ENCODE measurements at regions not wholly inside any gene's neighbourhood (a gene's known extent, or its start where the extent isn't known, plus 50 kb on each side); places are given as distances from the start of the nearest gene placed in this dataset.
"Not testable (repeated sequence)": the region's sequence is repeated elsewhere in the genome, so short reads cannot be mapped to it uniquely, and the experiment has no call there.

- H3K27ac ChIP-seq (ENCODE audit: insufficient read depth in 1 of 2, low read depth in 1 of 2, low read length in 2 of 2, poor library complexity in 1 of 2, severe bottlenecking in 2 of 2); H3K4me3 ChIP-seq (ENCODE audit: control insufficient read depth in 1 of 7, extremely low read depth in 1 of 7, insufficient read depth in 4 of 7, low read depth in 2 of 7, low read length in 6 of 7); H3K27me3 ChIP-seq (replicated peaks in 2 of 5; ENCODE audit: control insufficient read depth in 4 of 5, insufficient read depth in 5 of 5, low read length in 4 of 5); H3K9me3 ChIP-seq (ENCODE audit: control extremely low read depth in 1 of 5, control insufficient read depth in 4 of 5, insufficient read depth in 2 of 5, low read depth in 1 of 5, low read length in 4 of 5); DNase-seq; H3K36me3 ChIP-seq (ENCODE audit: control insufficient read depth in 4 of 4, insufficient read depth in 4 of 4, low read length in 3 of 4); CTCF ChIA-PET; H3K4me1 ChIP-seq (ENCODE audit: control extremely low read depth in 1 of 4, control insufficient read depth in 4 of 4, insufficient read depth in 4 of 4, low read length in 3 of 4): not testable (repeated sequence)
- POLR2A ChIA-PET = interaction anchor here (1.1 kb wide), 1 partner anchor 9 kb away, joined by 3 read pairs; no protein-coding TSS in a partner anchor
- WGBS (ENCODE audit: insufficient coverage) = 95% methylated on average over 4 of the region's 5 CpGs
Observed at GRCh38 chr16:59944041-59944440, 1209.9 kb upstream of the GOT2 start.

- ChIA-PET CTCF (no interaction called here), POLR2A (no interaction called here)
- no peaks in the 10 kb centered on the region for H3K9me3 ChIP-seq (ENCODE audit: control extremely low read depth in 1 of 5, control insufficient read depth in 4 of 5, insufficient read depth in 2 of 5, low read depth in 1 of 5, low read length in 4 of 5)
- H3K4me1 ChIP-seq (ENCODE audit: control extremely low read depth in 1 of 4, control insufficient read depth in 4 of 4, insufficient read depth in 4 of 4, low read length in 3 of 4) = no peaks in the 10 kb centered on the region
- no peaks in the 10 kb centered on the region for H3K27me3 ChIP-seq (replicated peaks in 2 of 5; ENCODE audit: control insufficient read depth in 4 of 5, insufficient read depth in 5 of 5, low read length in 4 of 5)
- no peak for DNase-seq
- H3K27ac ChIP-seq (ENCODE audit: insufficient read depth in 1 of 2, low read depth in 1 of 2, low read length in 2 of 2, poor library complexity in 1 of 2, severe bottlenecking in 2 of 2) = no peak overlapping the region
- no peak overlapping the region for H3K4me3 ChIP-seq (ENCODE audit: control insufficient read depth in 1 of 7, extremely low read depth in 1 of 7, insufficient read depth in 4 of 7, low read depth in 2 of 7, low read length in 6 of 7)
- H3K36me3 ChIP-seq (ENCODE audit: control insufficient read depth in 4 of 4, insufficient read depth in 4 of 4, low read length in 3 of 4) = no peaks in the 10 kb centered on the region
- no CpG with 5 or more reads among the region's 4 CpGs for WGBS (ENCODE audit: insufficient coverage)
Observed at GRCh38 chr16:59941594-59941993, 1207.5 kb upstream of the GOT2 start.

GRCh38 chr16:59920054-59920453 is 1185.9 kb upstream of the GOT2 start:
- H3K27me3 ChIP-seq (replicated peaks in 2 of 5; ENCODE audit: control insufficient read depth in 4 of 5, insufficient read depth in 5 of 5, low read length in 4 of 5) = no peaks in the 10 kb centered on the region
- H3K27ac ChIP-seq (ENCODE audit: insufficient read depth in 1 of 2, low read depth in 1 of 2, low read length in 2 of 2, poor library complexity in 1 of 2, severe bottlenecking in 2 of 2) = no peak overlapping the region
- H3K9me3 ChIP-seq (ENCODE audit: control extremely low read depth in 1 of 5, control insufficient read depth in 4 of 5, insufficient read depth in 2 of 5, low read depth in 1 of 5, low read length in 4 of 5) = no peaks in the 10 kb centered on the region
- H3K4me3 ChIP-seq (ENCODE audit: control insufficient read depth in 1 of 7, extremely low read depth in 1 of 7, insufficient read depth in 4 of 7, low read depth in 2 of 7, low read length in 6 of 7) = no peak overlapping the region
- 94% methylated on average over 1 of the region's 2 CpGs for WGBS (ENCODE audit: insufficient coverage)
- no peak for DNase-seq
- ChIA-PET CTCF (no interaction called here), POLR2A (no interaction called here)
- H3K4me1 ChIP-seq (ENCODE audit: control extremely low read depth in 1 of 4, control insufficient read depth in 4 of 4, insufficient read depth in 4 of 4, low read length in 3 of 4) = no peaks in the 10 kb centered on the region
- H3K36me3 ChIP-seq (ENCODE audit: control insufficient read depth in 4 of 4, insufficient read depth in 4 of 4, low read length in 3 of 4) = no peaks in the 10 kb centered on the region

- ChIA-PET POLR2A (no interaction called here), CTCF (no interaction called here)
- H3K27me3 ChIP-seq (replicated peaks in 2 of 5; ENCODE audit: control insufficient read depth in 4 of 5, insufficient read depth in 5 of 5, low read length in 4 of 5) = no peaks in the 10 kb centered on the region
- no peak overlapping the region for H3K27ac ChIP-seq (ENCODE audit: insufficient read depth in 1 of 2, low read depth in 1 of 2, low read length in 2 of 2, poor library complexity in 1 of 2, severe bottlenecking in 2 of 2)
- no peaks in the 10 kb centered on the region for H3K36me3 ChIP-seq (ENCODE audit: control insufficient read depth in 4 of 4, insufficient read depth in 4 of 4, low read length in 3 of 4)
- H3K4me3 ChIP-seq (ENCODE audit: control insufficient read depth in 1 of 7, extremely low read depth in 1 of 7, insufficient read depth in 4 of 7, low read depth in 2 of 7, low read length in 6 of 7) = no peak overlapping the region
- no CpG with 5 or more reads among the region's 1 CpG for WGBS (ENCODE audit: insufficient coverage)
- DNase-seq = no peak
- H3K4me1 ChIP-seq (ENCODE audit: control extremely low read depth in 1 of 4, control insufficient read depth in 4 of 4, insufficient read depth in 4 of 4, low read length in 3 of 4) = no peaks in the 10 kb centered on the region
- H3K9me3 ChIP-seq (ENCODE audit: control extremely low read depth in 1 of 5, control insufficient read depth in 4 of 5, insufficient read depth in 2 of 5, low read depth in 1 of 5, low read length in 4 of 5) = no peaks in the 10 kb centered on the region
Observed at GRCh38 chr16:59913666-59914065, 1179.5 kb upstream of the GOT2 start.

- WGBS (ENCODE audit: insufficient coverage) = 100% methylated on average over 1 of the region's 5 CpGs
- H3K36me3 ChIP-seq (ENCODE audit: control insufficient read depth in 4 of 4, insufficient read depth in 4 of 4, low read length in 3 of 4) = no peaks in the 10 kb centered on the region
- no peak overlapping the region for H3K4me3 ChIP-seq (ENCODE audit: control insufficient read depth in 1 of 7, extremely low read depth in 1 of 7, insufficient read depth in 4 of 7, low read depth in 2 of 7, low read length in 6 of 7)
- no peaks in the 10 kb centered on the region for H3K27me3 ChIP-seq (replicated peaks in 2 of 5; ENCODE audit: control insufficient read depth in 4 of 5, insufficient read depth in 5 of 5, low read length in 4 of 5)
- H3K4me1 ChIP-seq (ENCODE audit: control extremely low read depth in 1 of 4, control insufficient read depth in 4 of 4, insufficient read depth in 4 of 4, low read length in 3 of 4) = no peaks in the 10 kb centered on the region
- no peaks in the 10 kb centered on the region for H3K9me3 ChIP-seq (ENCODE audit: control extremely low read depth in 1 of 5, control insufficient read depth in 4 of 5, insufficient read depth in 2 of 5, low read depth in 1 of 5, low read length in 4 of 5)
- no peak for DNase-seq
- CTCF ChIA-PET = no interaction called here
- H3K27ac ChIP-seq (ENCODE audit: insufficient read depth in 1 of 2, low read depth in 1 of 2, low read length in 2 of 2, poor library complexity in 1 of 2, severe bottlenecking in 2 of 2) = no peak overlapping the region
- POLR2A ChIA-PET = no interaction called here
Observed at GRCh38 chr16:59909262-59909661, 1175.1 kb upstream of the GOT2 start.

GRCh38 chr16:59907611-59908010 is 1173.5 kb upstream of the GOT2 start:
- H3K36me3 ChIP-seq (ENCODE audit: control insufficient read depth in 4 of 4, insufficient read depth in 4 of 4, low read length in 3 of 4) = no peaks in the 10 kb centered on the region
- WGBS (ENCODE audit: insufficient coverage) = 88% methylated on average over 4 of the region's 4 CpGs
- no peak overlapping the region for H3K27ac ChIP-seq (ENCODE audit: insufficient read depth in 1 of 2, low read depth in 1 of 2, low read length in 2 of 2, poor library complexity in 1 of 2, severe bottlenecking in 2 of 2)
- no peak overlapping the region for H3K4me3 ChIP-seq (ENCODE audit: control insufficient read depth in 1 of 7, extremely low read depth in 1 of 7, insufficient read depth in 4 of 7, low read depth in 2 of 7, low read length in 6 of 7)
- DNase-seq = no peak
- H3K9me3 ChIP-seq (ENCODE audit: control extremely low read depth in 1 of 5, control insufficient read depth in 4 of 5, insufficient read depth in 2 of 5, low read depth in 1 of 5, low read length in 4 of 5) = no peaks in the 10 kb centered on the region
- H3K4me1 ChIP-seq (ENCODE audit: control extremely low read depth in 1 of 4, control insufficient read depth in 4 of 4, insufficient read depth in 4 of 4, low read length in 3 of 4) = no peaks in the 10 kb centered on the region
- ChIA-PET CTCF (no interaction called here), POLR2A (no interaction called here)
- H3K27me3 ChIP-seq (replicated peaks in 2 of 5; ENCODE audit: control insufficient read depth in 4 of 5, insufficient read depth in 5 of 5, low read length in 4 of 5) = no peaks in the 10 kb centered on the region

GRCh38 chr16:59905606-59906005 is 1171.5 kb upstream of the GOT2 start:
- Histone ChIP-seq H3K27ac (ENCODE audit: insufficient read depth in 1 of 2, low read depth in 1 of 2, low read length in 2 of 2, poor library complexity in 1 of 2, severe bottlenecking in 2 of 2) (no peak overlapping the region), H3K27me3 (replicated peaks in 2 of 5; ENCODE audit: control insufficient read depth in 4 of 5, insufficient read depth in 5 of 5, low read length in 4 of 5) (no peaks in the 10 kb centered on the region), H3K4me3 (ENCODE audit: control insufficient read depth in 1 of 7, extremely low read depth in 1 of 7, insufficient read depth in 4 of 7, low read depth in 2 of 7, low read length in 6 of 7) (no peak overlapping the region), H3K4me1 (ENCODE audit: control extremely low read depth in 1 of 4, control insufficient read depth in 4 of 4, insufficient read depth in 4 of 4, low read length in 3 of 4) (no peaks in the 10 kb centered on the region), H3K36me3 (ENCODE audit: control insufficient read depth in 4 of 4, insufficient read depth in 4 of 4, low read length in 3 of 4) (no peaks in the 10 kb centered on the region), H3K9me3 (ENCODE audit: control extremely low read depth in 1 of 5, control insufficient read depth in 4 of 5, insufficient read depth in 2 of 5, low read depth in 1 of 5, low read length in 4 of 5) (no peaks in the 10 kb centered on the region)
- WGBS (ENCODE audit: insufficient coverage) = 94% methylated on average over 3 of the region's 6 CpGs
- ChIA-PET CTCF (no interaction called here), POLR2A (no interaction called here)
- DNase-seq = no peak

- WGBS (ENCODE audit: insufficient coverage) = 100% methylated on average over 1 of the region's 2 CpGs
- Histone ChIP-seq H3K4me3 (ENCODE audit: control insufficient read depth in 1 of 7, extremely low read depth in 1 of 7, insufficient read depth in 4 of 7, low read depth in 2 of 7, low read length in 6 of 7) (no peak overlapping the region), H3K27me3 (replicated peaks in 2 of 5; ENCODE audit: control insufficient read depth in 4 of 5, insufficient read depth in 5 of 5, low read length in 4 of 5) (no peaks in the 10 kb centered on the region), H3K27ac (ENCODE audit: insufficient read depth in 1 of 2, low read depth in 1 of 2, low read length in 2 of 2, poor library complexity in 1 of 2, severe bottlenecking in 2 of 2) (no peak overlapping the region), H3K9me3 (ENCODE audit: control extremely low read depth in 1 of 5, control insufficient read depth in 4 of 5, insufficient read depth in 2 of 5, low read depth in 1 of 5, low read length in 4 of 5) (no peaks in the 10 kb centered on the region), H3K4me1 (ENCODE audit: control extremely low read depth in 1 of 4, control insufficient read depth in 4 of 4, insufficient read depth in 4 of 4, low read length in 3 of 4) (no peaks in the 10 kb centered on the region), H3K36me3 (ENCODE audit: control insufficient read depth in 4 of 4, insufficient read depth in 4 of 4, low read length in 3 of 4) (no peaks in the 10 kb centered on the region)
- ChIA-PET POLR2A (no interaction called here), CTCF (no interaction called here)
- DNase-seq = no peak
Observed at GRCh38 chr16:59905131-59905530, 1171.0 kb upstream of the GOT2 start.

All from common myeloid progenitor, CD34-positive (primary cell).